ENCODE measurements at regions not wholly inside any gene's neighbourhood (a gene's known extent, or its start where the extent isn't known, plus 50 kb on each side); places are given as distances from the start of the nearest gene placed in this dataset.
"Not testable (repeated sequence)": the region's sequence is repeated elsewhere in the genome, so short reads cannot be mapped to it uniquely, and the experiment has no call there.

GRCh38 chr16:73124097-73124652 lies 76.2 kb upstream of the ZFHX3 start:
- Histone ChIP-seq H3K4me3 (ENCODE audit: extremely low read depth, insufficient read depth, low read length, poor library complexity, severe bottlenecking) (no peak overlapping the region), H3K36me3 (ENCODE audit: control insufficient read depth, insufficient read depth, low read length) (no peaks in the 10 kb centered on the region), H3K27ac (ENCODE audit: low read depth, low read length, severe bottlenecking) (no peak overlapping the region), H3K4me1 (ENCODE audit: control insufficient read depth, insufficient read depth, low read length, poor library complexity, severe bottlenecking) (no peaks in the 10 kb centered on the region), H3K9me3 (ENCODE audit: control insufficient read depth, low read length) (no peaks in the 10 kb centered on the region)
- 87 to 96% methylated on average over 8 to 9 of the region's 10 CpGs for WGBS, 2 experiments (ENCODE audit: insufficient coverage in 2 of 2)

GRCh38 chr16:73122604-73123391 lies 74.9 kb upstream of the ZFHX3 start:
- no peaks in the 10 kb centered on the region for H3K36me3 ChIP-seq (ENCODE audit: control insufficient read depth, insufficient read depth, low read length)
- no peaks in the 10 kb centered on the region for H3K4me1 ChIP-seq (ENCODE audit: control insufficient read depth, insufficient read depth, low read length, poor library complexity, severe bottlenecking)
- no peak overlapping the region for H3K4me3 ChIP-seq (ENCODE audit: extremely low read depth, insufficient read depth, low read length, poor library complexity, severe bottlenecking)
- no peak overlapping the region for H3K27ac ChIP-seq (ENCODE audit: low read depth, low read length, severe bottlenecking)
- no peaks in the 10 kb centered on the region for H3K9me3 ChIP-seq (ENCODE audit: control insufficient read depth, low read length)
- WGBS, 2 experiments (ENCODE audit: insufficient coverage in 2 of 2) = 88 to 89% methylated on average over 6 to 8 of the region's 10 CpGs

DNA sequence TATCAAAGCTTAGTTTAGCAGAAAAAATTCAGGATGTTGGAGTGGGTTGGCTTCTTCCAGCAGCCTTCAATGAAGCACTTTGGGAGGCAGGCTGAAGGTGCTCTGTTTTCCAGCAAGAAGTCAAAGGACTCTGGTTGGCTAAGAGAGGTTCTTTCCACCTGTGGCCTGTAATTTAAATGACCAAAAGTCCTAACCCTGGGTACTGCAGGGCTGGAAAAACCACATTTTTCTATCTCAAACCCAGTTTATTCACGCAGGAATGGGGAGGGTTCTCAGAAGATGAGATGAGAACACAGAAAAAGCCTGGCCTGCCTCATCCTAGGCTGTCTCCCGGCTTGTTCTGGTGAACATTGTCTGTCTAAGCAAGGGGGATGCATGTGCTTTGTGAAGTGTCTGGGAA lies 68.6 kb upstream of the ZFHX3 start:
- no peaks in the 10 kb centered on the region for H3K36me3 ChIP-seq (ENCODE audit: control insufficient read depth, insufficient read depth, low read length)
- H3K4me1 ChIP-seq (ENCODE audit: control insufficient read depth, insufficient read depth, low read length, poor library complexity, severe bottlenecking) = no peaks in the 10 kb centered on the region
- WGBS, 2 experiments (ENCODE audit: insufficient coverage in 2 of 2) = 70 to 80% methylated on average over 1 to 2 of the region's 2 CpGs
- H3K9me3 ChIP-seq (ENCODE audit: control insufficient read depth, low read length) = no peaks in the 10 kb centered on the region
- no peak overlapping the region for H3K4me3 ChIP-seq (ENCODE audit: extremely low read depth, insufficient read depth, low read length, poor library complexity, severe bottlenecking)
- H3K27ac ChIP-seq (ENCODE audit: low read depth, low read length, severe bottlenecking) = no peak overlapping the region

GRCh38 chr16:73113336-73113735 lies 65.4 kb upstream of the ZFHX3 start:
- H3K4me1 ChIP-seq (ENCODE audit: control insufficient read depth, insufficient read depth, low read length, poor library complexity, severe bottlenecking) = no peaks in the 10 kb centered on the region
- no peaks in the 10 kb centered on the region for H3K36me3 ChIP-seq (ENCODE audit: control insufficient read depth, insufficient read depth, low read length)
- H3K4me3 ChIP-seq (ENCODE audit: extremely low read depth, insufficient read depth, low read length, poor library complexity, severe bottlenecking) = no peak overlapping the region
- H3K9me3 ChIP-seq (ENCODE audit: control insufficient read depth, low read length) = no peaks in the 10 kb centered on the region
- H3K27ac ChIP-seq (ENCODE audit: low read depth, low read length, severe bottlenecking) = no peak overlapping the region
- WGBS, 2 experiments (ENCODE audit: insufficient coverage in 2 of 2) = 93% methylated on average over 3 of the region's 6 CpGs; no CpG with 5 or more reads in 1 of the 2 experiments

DNA sequence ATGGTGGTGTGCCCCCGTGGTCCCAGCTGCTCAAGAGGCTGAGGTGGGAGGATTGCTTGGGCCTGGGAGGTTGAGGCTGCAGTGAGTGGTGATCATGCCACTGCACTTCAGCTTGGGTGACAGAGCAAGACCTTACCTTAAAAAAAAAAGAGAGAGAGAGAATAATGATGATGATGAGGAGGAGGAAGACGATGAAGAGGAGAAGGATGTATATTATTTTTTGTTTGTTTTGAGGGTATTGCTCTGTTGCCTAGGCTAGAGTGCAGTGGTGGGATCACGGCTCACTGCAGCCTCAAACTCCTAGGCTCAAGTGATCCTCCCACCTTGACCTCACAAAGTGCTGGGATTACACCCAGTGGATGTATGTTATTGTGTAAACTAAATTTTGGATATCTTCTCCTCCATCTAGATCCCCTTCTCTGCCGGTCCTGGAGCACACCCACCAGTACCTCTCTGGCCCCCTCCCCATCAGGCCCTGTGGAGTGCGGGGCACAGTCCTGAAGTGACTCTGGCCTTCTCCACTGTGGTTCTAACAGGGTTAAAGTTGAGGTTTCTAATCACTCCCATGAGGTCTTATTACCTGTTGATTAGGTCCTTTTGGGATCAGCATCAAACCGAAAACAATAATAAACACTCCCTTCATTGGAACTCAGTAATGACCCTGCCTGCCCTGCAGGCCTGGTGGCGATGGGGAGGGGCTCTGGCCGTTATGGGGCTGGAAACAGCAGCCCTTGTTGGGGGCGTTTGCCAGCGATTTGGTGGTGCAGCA lies 60.5 kb upstream of the ZFHX3 start:
- Histone ChIP-seq H3K4me1 (ENCODE audit: control insufficient read depth, insufficient read depth, low read length, poor library complexity, severe bottlenecking) (no peaks in the 10 kb centered on the region), H3K9me3 (ENCODE audit: control insufficient read depth, low read length) (no peaks in the 10 kb centered on the region), H3K27ac (ENCODE audit: low read depth, low read length, severe bottlenecking) (no peak overlapping the region), H3K36me3 (ENCODE audit: control insufficient read depth, insufficient read depth, low read length) (no peaks in the 10 kb centered on the region), H3K4me3 (ENCODE audit: extremely low read depth, insufficient read depth, low read length, poor library complexity, severe bottlenecking) (no peak overlapping the region)
- WGBS, 2 experiments (ENCODE audit: insufficient coverage in 2 of 2) = 78 to 93% methylated on average over 7 to 8 of the region's 10 CpGs

GRCh38 chr16:73107371-73107770 lies 59.4 kb upstream of the ZFHX3 start:
- 92 to 100% methylated on average over 3 to 4 of the region's 4 CpGs for WGBS, 2 experiments (ENCODE audit: insufficient coverage in 2 of 2)
- H3K9me3 ChIP-seq (ENCODE audit: control insufficient read depth, low read length) = no peaks in the 10 kb centered on the region
- no peak overlapping the region for H3K27ac ChIP-seq (ENCODE audit: low read depth, low read length, severe bottlenecking)
- H3K4me1 ChIP-seq (ENCODE audit: control insufficient read depth, insufficient read depth, low read length, poor library complexity, severe bottlenecking) = no peaks in the 10 kb centered on the region
- no peaks in the 10 kb centered on the region for H3K36me3 ChIP-seq (ENCODE audit: control insufficient read depth, insufficient read depth, low read length)
- no peak overlapping the region for H3K4me3 ChIP-seq (ENCODE audit: extremely low read depth, insufficient read depth, low read length, poor library complexity, severe bottlenecking)

DNA sequence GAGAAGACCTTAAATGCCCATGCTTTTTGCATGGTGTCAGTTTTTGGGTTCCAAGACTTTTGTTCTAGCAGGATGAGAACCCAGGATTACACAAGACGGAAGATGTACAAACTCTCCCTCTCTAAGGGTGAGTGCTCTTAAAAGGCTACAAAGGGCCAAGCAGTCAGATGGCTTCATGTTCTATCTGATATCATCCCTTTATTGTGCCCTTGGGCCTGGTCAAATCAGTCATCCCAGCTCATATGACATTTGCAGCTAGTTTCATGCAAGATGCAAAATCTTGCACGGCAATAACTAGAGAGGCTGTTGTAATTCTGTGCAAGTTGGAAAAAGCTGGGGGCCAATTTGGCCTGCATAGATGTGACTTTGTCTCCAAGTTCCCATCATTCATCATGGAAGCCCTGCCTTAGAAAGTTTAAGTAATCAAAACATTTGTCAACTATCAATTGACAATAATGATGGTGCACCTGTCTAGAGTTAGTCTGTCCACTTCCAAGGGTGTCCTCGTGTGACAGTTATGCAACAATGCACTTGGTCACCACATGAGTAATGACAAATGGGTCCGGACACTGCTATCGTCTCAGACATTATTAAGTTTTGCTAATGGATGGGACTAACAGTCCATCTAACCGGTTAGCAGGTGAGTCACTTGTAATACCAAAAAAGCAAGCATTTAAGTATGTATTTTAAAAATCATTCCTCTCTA lies 58.6 kb upstream of the ZFHX3 start:
- Histone ChIP-seq H3K9me3 (ENCODE audit: control insufficient read depth, low read length) (no peaks in the 10 kb centered on the region), H3K4me3 (ENCODE audit: extremely low read depth, insufficient read depth, low read length, poor library complexity, severe bottlenecking) (no peak overlapping the region), H3K4me1 (ENCODE audit: control insufficient read depth, insufficient read depth, low read length, poor library complexity, severe bottlenecking) (no peaks in the 10 kb centered on the region), H3K36me3 (ENCODE audit: control insufficient read depth, insufficient read depth, low read length) (no peaks in the 10 kb centered on the region), H3K27ac (ENCODE audit: low read depth, low read length, severe bottlenecking) (no peak overlapping the region)
- WGBS, 2 experiments (ENCODE audit: insufficient coverage in 2 of 2) = 78 to 92% methylated on average over 3 to 5 of the region's 6 CpGs

DNA sequence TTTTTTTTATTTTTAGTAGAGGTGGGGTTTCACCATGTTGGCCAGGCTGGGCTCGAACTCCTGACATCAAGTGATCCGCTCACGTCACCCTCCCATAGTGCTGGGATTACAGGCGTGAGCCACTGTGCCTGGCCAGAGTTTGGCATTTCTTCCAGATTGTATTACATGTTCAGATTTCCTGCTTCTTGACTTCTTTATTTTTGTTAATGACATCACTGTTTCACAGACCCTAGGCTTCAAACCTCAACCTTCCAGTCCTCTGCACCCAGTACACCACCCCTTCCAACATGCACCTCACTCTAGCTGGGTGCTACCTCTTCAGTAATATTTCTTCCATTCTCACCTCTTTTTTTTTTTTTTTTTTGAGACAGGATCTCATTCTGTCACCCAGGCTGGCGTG lies 53.6 kb upstream of the ZFHX3 start:
- no peaks in the 10 kb centered on the region for H3K36me3 ChIP-seq (ENCODE audit: control insufficient read depth, insufficient read depth, low read length)
- no peak overlapping the region for H3K27ac ChIP-seq (ENCODE audit: low read depth, low read length, severe bottlenecking)
- no peaks in the 10 kb centered on the region for H3K4me1 ChIP-seq (ENCODE audit: control insufficient read depth, insufficient read depth, low read length, poor library complexity, severe bottlenecking)
- H3K4me3 ChIP-seq (ENCODE audit: extremely low read depth, insufficient read depth, low read length, poor library complexity, severe bottlenecking) = no peak overlapping the region
- no peaks in the 10 kb centered on the region for H3K9me3 ChIP-seq (ENCODE audit: control insufficient read depth, low read length)
- WGBS, 2 experiments (ENCODE audit: insufficient coverage in 2 of 2) = 86 to 90% methylated on average over 5 of the region's 5 CpGs

- 76 to 80% methylated on average over 2 to 5 of the region's 5 CpGs for WGBS, 2 experiments (ENCODE audit: insufficient coverage in 2 of 2)
- not testable (repeated sequence) for H3K27ac ChIP-seq (ENCODE audit: low read depth, low read length, severe bottlenecking); H3K9me3 ChIP-seq (ENCODE audit: control insufficient read depth, low read length); H3K4me3 ChIP-seq (ENCODE audit: extremely low read depth, insufficient read depth, low read length, poor library complexity, severe bottlenecking); H3K36me3 ChIP-seq (ENCODE audit: control insufficient read depth, insufficient read depth, low read length); H3K4me1 ChIP-seq (ENCODE audit: control insufficient read depth, insufficient read depth, low read length, poor library complexity, severe bottlenecking)
Measured at GRCh38 chr16:73099601-73100000, 51.7 kb upstream of the ZFHX3 start.
